H9 (cell line): ENCODE measurements at regions not wholly inside any gene's neighbourhood (a gene's known extent, or its start where the extent isn't known, plus 50 kb on each side); places are given as distances from the start of the nearest gene placed in this dataset.

Experiments used
- DNase-seq: peaks from one replicate; pipeline ENCODE4 v3.0.0-alpha.2; 2017
- H2AFZ ChIP-seq: one replicate; pipeline ENCODE4 v1.6.1; 2013; ENCODE audit warnings: mild to moderate bottlenecking, low read length, control low read depth, moderate library complexity
- H2AK5ac ChIP-seq: 2 replicates; pipeline ENCODE4 v1.6.1; 2013; ENCODE audit warnings: low read length, control low read depth, mixed read lengths; ENCODE audit not compliant: insufficient read length
- H2BK120ac ChIP-seq: one replicate; pipeline ENCODE4 v1.6.1; 2013; ENCODE audit warnings: low read depth, mild to moderate bottlenecking, low read length, control low read depth, inconsistent platforms; ENCODE audit not compliant: poor library complexity, severe bottlenecking
- H2BK12ac ChIP-seq: 2 replicates; pipeline ENCODE4 v1.6.1; 2013; ENCODE audit warnings: low read length, control low read depth, mixed read lengths, low read depth; ENCODE audit not compliant: insufficient read length
- H2BK15ac ChIP-seq: 2 replicates; pipeline ENCODE4 v1.6.1; 2013; ENCODE audit warnings: low read depth, low read length, control low read depth
- H2BK20ac ChIP-seq: one replicate; pipeline ENCODE4 v1.6.1; 2013; ENCODE audit warnings: low read depth, mild to moderate bottlenecking, low read length, control low read depth, inconsistent platforms; ENCODE audit not compliant: poor library complexity, severe bottlenecking
- H2BK5ac ChIP-seq: 2 replicates; pipeline ENCODE4 v1.6.1; 2013; ENCODE audit warnings: low read length, control low read depth, mixed read lengths; ENCODE audit not compliant: insufficient read length
- H3K14ac ChIP-seq: 2 replicates; pipeline ENCODE4 v1.6.1; 2013; ENCODE audit warnings: low read length, control low read depth; ENCODE audit not compliant: insufficient read depth
- H3K18ac ChIP-seq: 2 replicates; pipeline ENCODE4 v1.6.1; 2013; ENCODE audit warnings: low read depth, mild to moderate bottlenecking, mixed read lengths, low read length, control low read depth; ENCODE audit not compliant: insufficient read length
- H3K23ac ChIP-seq: 2 replicates; pipeline ENCODE4 v1.6.1; 2013; ENCODE audit warnings: low read length, control low read depth, mixed read lengths, low read depth; ENCODE audit not compliant: insufficient read length
- H3K23me2 ChIP-seq: 2 replicates; pipeline ENCODE4 v1.6.1; 2013; ENCODE audit warnings: low read depth, mild to moderate bottlenecking, mixed read lengths, low read length, control low read depth; ENCODE audit not compliant: insufficient read length, poor library complexity, severe bottlenecking
- H3K27ac ChIP-seq: 2 replicates; pipeline ENCODE4 v1.5.1; 2013; ENCODE audit warnings: low read length, control low read depth, mixed read lengths, low read depth; ENCODE audit not compliant: insufficient read length
- H3K27me3 ChIP-seq: 2 replicates; pipeline ENCODE4 v1.6.1; 2013; ENCODE audit warnings: low read length, control low read depth, inconsistent platforms; ENCODE audit not compliant: insufficient read depth
- H3K4ac ChIP-seq: 2 replicates; pipeline ENCODE4 v1.6.1; 2013; ENCODE audit warnings: low read depth, mild to moderate bottlenecking, control low read depth, inconsistent platforms, low read length, moderate library complexity
- H3K4me1 ChIP-seq: 2 replicates; pipeline ENCODE4 v1.6.1; 2013; ENCODE audit warnings: low read length, control low read depth, inconsistent platforms; ENCODE audit not compliant: insufficient read depth
- H3K4me2 ChIP-seq: 2 replicates; pipeline ENCODE4 v1.6.1; 2013; ENCODE audit warnings: low read length, control low read depth, mixed read lengths; ENCODE audit not compliant: insufficient read length, insufficient read depth
- H3K56ac ChIP-seq: 2 replicates; pipeline ENCODE4 v1.6.1; 2013; ENCODE audit warnings: low read depth, mild to moderate bottlenecking, mixed read lengths, low read length, control low read depth; ENCODE audit not compliant: insufficient read length
- H3K79me1 ChIP-seq: 2 replicates; pipeline ENCODE4 v1.6.1; 2013; ENCODE audit warnings: low read depth, mild to moderate bottlenecking, moderate library complexity, low read length, control low read depth, inconsistent platforms; ENCODE audit not compliant: insufficient read depth, poor library complexity, severe bottlenecking
- H3K79me2 ChIP-seq: 2 replicates; pipeline ENCODE4 v1.6.1; 2013; ENCODE audit warnings: low read length, control low read depth, inconsistent platforms; ENCODE audit not compliant: insufficient read depth
- H3K9ac ChIP-seq: 2 replicates; pipeline ENCODE4 v1.6.1; 2013; ENCODE audit warnings: low read length, control low read depth, mixed read lengths; ENCODE audit not compliant: insufficient read length; ENCODE audit errors: extremely low read depth
- H3K9me3 ChIP-seq: one replicate; pipeline ENCODE4 v1.6.1; 2013; ENCODE audit warnings: low read depth, low read length, inconsistent platforms; ENCODE audit not compliant: control insufficient read depth
- H3T11ph ChIP-seq: one replicate; pipeline ENCODE4 v1.6.1; 2013; ENCODE audit warnings: mild to moderate bottlenecking, low read length, control low read depth, inconsistent platforms
- H4K20me1 ChIP-seq: one replicate; pipeline ENCODE4 v1.6.1; 2013; ENCODE audit not compliant: control insufficient read depth, insufficient read length, insufficient read depth
- H4K5ac ChIP-seq: 2 replicates; pipeline ENCODE4 v1.6.1; 2013; ENCODE audit warnings: low read depth, mild to moderate bottlenecking, mixed read lengths, low read length, control low read depth; ENCODE audit not compliant: insufficient read length
- H4K8ac ChIP-seq: replicated peaks from 2 replicates; pipeline ENCODE4 v1.6.1; 2013; ENCODE audit warnings: low read length, control low read depth, mixed read lengths, low read depth; ENCODE audit not compliant: insufficient read length
- H4K91ac ChIP-seq: 2 replicates; pipeline ENCODE4 v1.6.1; 2013; ENCODE audit warnings: low read depth, mild to moderate bottlenecking, moderate library complexity, mixed read lengths, low read length, control low read depth; ENCODE audit not compliant: insufficient read length
- H3K27ac Mint-ChIP-seq, 3 experiments: 2 replicates in 2 of 3; 3 replicates in 1 of 3; pipeline ENCODE4 v1.8.0; 2020 to 2021; ENCODE audit warnings: mixed read lengths in 3 of 3, mild to moderate bottlenecking in 1 of 3, moderate library complexity in 1 of 3
- H3K27me3 Mint-ChIP-seq: 2 replicates; pipeline ENCODE4 v1.8.0; 2021; ENCODE audit warnings: low read depth, mild to moderate bottlenecking, moderate library complexity, mixed read lengths
- H3K36me3 Mint-ChIP-seq, 3 experiments: 2 replicates in 2 of 3; 3 replicates in 1 of 3; pipeline ENCODE4 v1.8.0; 2020 to 2021; ENCODE audit warnings: low read depth in 3 of 3, mixed read lengths in 3 of 3; ENCODE audit not compliant: insufficient read depth in 1 of 3
- H3K4me1 Mint-ChIP-seq, 2 experiments: 2 replicates each; pipeline ENCODE4 v1.8.0; 2020; ENCODE audit warnings: mixed read lengths in 2 of 2
- H3K4me3 Mint-ChIP-seq, 2 experiments: 2 replicates in 1 of 2; 3 replicates in 1 of 2; pipeline ENCODE4 v1.8.0; 2020 to 2021; ENCODE audit warnings: mild to moderate bottlenecking in 2 of 2, mixed read lengths in 2 of 2, moderate library complexity in 1 of 2
- H3K9me3 Mint-ChIP-seq, 2 experiments: 2 replicates in 1 of 2; 3 replicates in 1 of 2; pipeline ENCODE4 v1.8.0; 2020; ENCODE audit warnings: mild to moderate bottlenecking in 2 of 2, mixed read lengths in 2 of 2, moderate library complexity in 1 of 2
- CTCF ChIP-seq: fragments of 200-600 bp; sonication (generic); conservative IDR thresholded peaks from 3 replicates; pipeline ENCODE4 v1.8.0; 2021; ENCODE audit warnings: antibody characterized with exemption, mild to moderate bottlenecking
- WGBS: extraction: QIAGEN DNeasy Blood & Tissue Kit; methylation state at CpG from one replicate; pipeline ENCODE4 v1.1.7; 2013; ENCODE audit warnings: missing lambda C conversion rate, low lambda C conversion rate, mixed read lengths; ENCODE audit not compliant: insufficient read length; ENCODE audit errors: extremely low coverage; 5-methylcytosine and 5-hydroxymethylcytosine counted together

- H3K27ac Mint-ChIP-seq = peak overlapping the region in 2 of 3 experiments; percentile 15 to 17; a peak in 1 of 7 replicates
- no peak overlapping the region for H3K18ac ChIP-seq
- H2AK5ac ChIP-seq = no peak overlapping the region
- H3K79me1 ChIP-seq = no peaks in the 10 kb centered on the region
- H4K8ac ChIP-seq = no peak overlapping the region
- no peak for DNase-seq
- no peak overlapping the region for H3T11ph ChIP-seq
- no peak overlapping the region for H4K5ac ChIP-seq
- no peaks in the 10 kb centered on the region for H4K20me1 ChIP-seq
- no peaks in the 10 kb centered on the region for H3K36me3 Mint-ChIP-seq
- no peak overlapping the region for H3K14ac ChIP-seq
- peaks cover 3 to 5% of the 10 kb centered on the region in 2 experiments; a peak in 3 of 4 replicates for H3K4me1 Mint-ChIP-seq
- no peaks in the 10 kb centered on the region for H3K23me2 ChIP-seq
- no peaks in the 10 kb centered on the region for H3K27me3 ChIP-seq
- no peak overlapping the region for H4K91ac ChIP-seq
- no peak overlapping the region for H3K4ac ChIP-seq
- H3K79me2 ChIP-seq = no peaks in the 10 kb centered on the region
- H3K4me2 ChIP-seq = no peak overlapping the region
- H2BK12ac ChIP-seq = no peak overlapping the region
- no peaks in the 10 kb centered on the region for H3K4me1 ChIP-seq
- no peak overlapping the region for H3K4me3 Mint-ChIP-seq
- H3K56ac ChIP-seq = no peak overlapping the region
- no peak overlapping the region for H3K9ac ChIP-seq
- no CpG with 5 or more reads among the region's 2 CpGs for WGBS
- H3K9me3 ChIP-seq = no peaks in the 10 kb centered on the region
- H3K27me3 Mint-ChIP-seq = no peaks in the 10 kb centered on the region
- TF ChIP-seq CTCF = no peak
- H3K9me3 Mint-ChIP-seq = no peaks in the 10 kb centered on the region
- H2BK5ac ChIP-seq = no peak overlapping the region
- no peak overlapping the region for H3K27ac ChIP-seq
- no peak overlapping the region for H3K23ac ChIP-seq
- no peak overlapping the region for H2BK20ac ChIP-seq
- H2BK15ac ChIP-seq = no peak overlapping the region
- no peak overlapping the region for H2BK120ac ChIP-seq
- H2AFZ ChIP-seq = no peak overlapping the region
Observed at GRCh38 chr5:96259151-96259772, 173.8 kb downstream of the PCSK1 start.
